ENCODE measurements at regions not wholly inside any gene's neighbourhood (a gene's known extent, or its start where the extent isn't known, plus 50 kb on each side); places are given as distances from the start of the nearest gene placed in this dataset.

GRCh38 chr6:96394727-96395126 lies 126.9 kb upstream of the UFL1 start:
- Histone ChIP-seq H4K20me1 (ENCODE audit: control insufficient read depth, insufficient read depth, low read length, poor library complexity, severe bottlenecking) (no peaks in the 10 kb centered on the region), H3K36me3 (replicated peaks in 1 of 2; ENCODE audit: control extremely low read depth in 1 of 2, control insufficient read depth in 1 of 2, extremely low read depth in 1 of 2, insufficient read depth in 2 of 2, low read length in 1 of 2) (no peaks in the 10 kb centered on the region), H3K27ac (ENCODE audit: low read length in 2 of 2) (no peak overlapping the region), H3K4me2 (replicated peaks; ENCODE audit: low read depth, low read length, poor library complexity, severe bottlenecking) (no peak overlapping the region), H3K9ac (ENCODE audit: low read length) (no peak overlapping the region), H3K4me3 (ENCODE audit: control extremely low read depth in 1 of 5, extremely low read depth in 1 of 5, insufficient read depth in 1 of 5, low read depth in 2 of 5, low read length in 4 of 5) (no peak overlapping the region), H2AFZ (ENCODE audit: insufficient read depth, low read depth, low read length, poor library complexity, severe bottlenecking) (no peak overlapping the region), H3K9me3 (ENCODE audit: control extremely low read depth in 1 of 3, control insufficient read depth in 2 of 3, insufficient read depth in 1 of 3, low read length in 2 of 3) (peaks cover 0 to 3% (median 0%) of the 10 kb centered on the region in 3 donors), H3K79me2 (ENCODE audit: control insufficient read depth, insufficient read depth, low read length) (no peaks in the 10 kb centered on the region), H3K27me3 (replicated peaks in 1 of 4; ENCODE audit: control extremely low read depth in 1 of 4, control insufficient read depth in 3 of 4, insufficient read depth in 4 of 4, low read length in 3 of 4) (peaks cover 0 to 2% (median 0%) of the 10 kb centered on the region in 4 experiments), H3K4me1 (ENCODE audit: control insufficient read depth in 2 of 2, insufficient read depth in 2 of 2, low read length in 2 of 2) (no peaks in the 10 kb centered on the region)
- TF ChIP-seq, protein P1, sequence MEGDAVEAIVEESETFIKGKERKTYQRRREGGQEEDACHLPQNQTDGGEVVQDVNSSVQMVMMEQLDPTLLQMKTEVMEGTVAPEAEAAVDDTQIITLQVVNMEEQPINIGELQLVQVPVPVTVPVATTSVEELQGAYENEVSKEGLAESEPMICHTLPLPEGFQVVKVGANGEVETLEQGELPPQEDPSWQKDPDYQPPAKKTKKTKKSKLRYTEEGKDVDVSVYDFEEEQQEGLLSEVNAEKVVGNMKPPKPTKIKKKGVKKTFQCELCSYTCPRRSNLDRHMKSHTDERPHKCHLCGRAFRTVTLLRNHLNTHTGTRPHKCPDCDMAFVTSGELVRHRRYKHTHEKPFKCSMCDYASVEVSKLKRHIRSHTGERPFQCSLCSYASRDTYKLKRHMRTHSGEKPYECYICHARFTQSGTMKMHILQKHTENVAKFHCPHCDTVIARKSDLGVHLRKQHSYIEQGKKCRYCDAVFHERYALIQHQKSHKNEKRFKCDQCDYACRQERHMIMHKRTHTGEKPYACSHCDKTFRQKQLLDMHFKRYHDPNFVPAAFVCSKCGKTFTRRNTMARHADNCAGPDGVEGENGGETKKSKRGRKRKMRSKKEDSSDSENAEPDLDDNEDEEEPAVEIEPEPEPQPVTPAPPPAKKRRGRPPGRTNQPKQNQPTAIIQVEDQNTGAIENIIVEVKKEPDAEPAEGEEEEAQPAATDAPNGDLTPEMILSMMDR (IDR thresholded peaks at IDR 0.05): no peak
- WGBS (ENCODE audit: insufficient coverage): no CpG with 5 or more reads among the region's 3 CpGs
- ATAC-seq (ENCODE audit: low read depth): no peak
- no peaks in the 10 kb centered on the region for H3K27me3 Mint-ChIP-seq
- POLR2A ChIA-PET: no interaction called here
- intact Hi-C loops (cut with micrococcal nuclease): no loop called here
- DNase-seq: no peak
- no peaks in the 10 kb centered on the region for H3K4me1 Mint-ChIP-seq
- no peak overlapping the region for H3K27ac Mint-ChIP-seq
- CTCF ChIA-PET: no interaction called here
- no peak overlapping the region for H3K4me3 Mint-ChIP-seq
- H3K9me3 Mint-ChIP-seq (ENCODE audit: insufficient read depth): no peaks in the 10 kb centered on the region

GRCh38 chr6:96410467-96410866 lies 111.1 kb upstream of the UFL1 start:
- Histone ChIP-seq H3K36me3 (replicated peaks in 1 of 2; ENCODE audit: control extremely low read depth in 1 of 2, control insufficient read depth in 1 of 2, extremely low read depth in 1 of 2, insufficient read depth in 2 of 2, low read length in 1 of 2) (no peaks in the 10 kb centered on the region), H3K4me3 (ENCODE audit: control extremely low read depth in 1 of 5, extremely low read depth in 1 of 5, insufficient read depth in 1 of 5, low read depth in 2 of 5, low read length in 4 of 5) (no peak overlapping the region), H3K79me2 (ENCODE audit: control insufficient read depth, insufficient read depth, low read length) (no peaks in the 10 kb centered on the region), H2AFZ (ENCODE audit: insufficient read depth, low read depth, low read length, poor library complexity, severe bottlenecking) (no peak overlapping the region), H3K4me1 (ENCODE audit: control insufficient read depth in 2 of 2, insufficient read depth in 2 of 2, low read length in 2 of 2) (no peaks in the 10 kb centered on the region), H3K4me2 (replicated peaks; ENCODE audit: low read depth, low read length, poor library complexity, severe bottlenecking) (no peak overlapping the region), H4K20me1 (ENCODE audit: control insufficient read depth, insufficient read depth, low read length, poor library complexity, severe bottlenecking) (no peaks in the 10 kb centered on the region), H3K9ac (ENCODE audit: low read length) (no peak overlapping the region), H3K9me3 (ENCODE audit: control extremely low read depth in 1 of 3, control insufficient read depth in 2 of 3, insufficient read depth in 1 of 3, low read length in 2 of 3) (no peaks in the 10 kb centered on the region), H3K27me3 (replicated peaks in 1 of 4; ENCODE audit: control extremely low read depth in 1 of 4, control insufficient read depth in 3 of 4, insufficient read depth in 4 of 4, low read length in 3 of 4) (no peaks in the 10 kb centered on the region), H3K27ac (ENCODE audit: low read length in 2 of 2) (no peak overlapping the region)
- intact Hi-C loops (cut with micrococcal nuclease): no loop called here
- ATAC-seq (ENCODE audit: low read depth) (no peak), DNase-seq (no peak)
- Mint-ChIP-seq H3K27me3 (no peaks in the 10 kb centered on the region), H3K9me3 (ENCODE audit: insufficient read depth) (peaks cover 2% of the 10 kb centered on the region), H3K4me3 (no peak overlapping the region), H3K27ac (no peak overlapping the region), H3K4me1 (no peaks in the 10 kb centered on the region)
- ChIA-PET POLR2A (no interaction called here), CTCF (no interaction called here)
- 100% methylated on average over 1 of the region's 1 CpG for WGBS (ENCODE audit: insufficient coverage)
- TF ChIP-seq, protein P1 (IDR thresholded peaks at IDR 0.05): no peak
- no peak for TF ChIP-seq EZH2 (IDR thresholded peaks at IDR 0.05; ENCODE audit: borderline replicate concordance, insufficient read depth, low read depth, low read length, poor library complexity, severe bottlenecking)
